GM12864 (cell line): ENCODE measurements at regions not wholly inside any gene's neighbourhood (a gene's known extent, or its start where the extent isn't known, plus 50 kb on each side); places are given as distances from the start of the nearest gene placed in this dataset.

ENCODE experiments used
- DNase-seq: peaks from one replicate; pipeline ENCODE4 v3.0.0-alpha.2; 2011; ENCODE audit warnings: low read depth
- H3K4me3 ChIP-seq: 2 replicates; pipeline ENCODE4 v1.5.1; 2011; ENCODE audit warnings: mild to moderate bottlenecking, low read depth, low read length, control low read depth
- CTCF ChIP-seq: IDR thresholded peaks from 2 replicates; pipeline ENCODE4 v1.5.1; 2011; ENCODE audit warnings: low read depth, mild to moderate bottlenecking, moderate library complexity, low read length, control low read depth, inconsistent platforms; ENCODE audit errors: missing control alignments

DNA sequence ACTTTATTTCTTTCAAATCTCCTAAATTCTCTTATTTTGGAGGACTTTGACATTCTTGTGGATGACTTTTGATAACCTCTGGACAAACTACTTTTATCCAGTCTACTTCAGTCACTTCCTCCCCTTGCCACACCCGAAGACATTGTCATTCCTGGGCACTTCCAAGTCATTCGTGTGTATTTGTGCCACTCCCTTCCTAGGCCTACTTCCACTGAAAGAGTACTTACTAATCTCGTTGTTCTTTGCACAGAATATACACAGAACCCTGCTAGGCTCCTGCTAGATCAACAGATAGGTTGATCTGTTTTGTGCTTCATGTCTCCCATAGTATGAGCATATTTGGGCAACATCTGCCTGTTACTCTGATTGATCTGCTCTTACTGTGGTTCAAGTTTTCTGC, 355.4 kb downstream of the HGF start:
- DNase-seq, result no peak
- no peak for TF ChIP-seq CTCF
- no peak overlapping the region for H3K4me3 ChIP-seq

GRCh38 chr7:81410471-81411117, 359.3 kb downstream of the HGF start:
- no peak for TF ChIP-seq CTCF
- DNase-seq, result no peak
- no peak overlapping the region for H3K4me3 ChIP-seq

DNA sequence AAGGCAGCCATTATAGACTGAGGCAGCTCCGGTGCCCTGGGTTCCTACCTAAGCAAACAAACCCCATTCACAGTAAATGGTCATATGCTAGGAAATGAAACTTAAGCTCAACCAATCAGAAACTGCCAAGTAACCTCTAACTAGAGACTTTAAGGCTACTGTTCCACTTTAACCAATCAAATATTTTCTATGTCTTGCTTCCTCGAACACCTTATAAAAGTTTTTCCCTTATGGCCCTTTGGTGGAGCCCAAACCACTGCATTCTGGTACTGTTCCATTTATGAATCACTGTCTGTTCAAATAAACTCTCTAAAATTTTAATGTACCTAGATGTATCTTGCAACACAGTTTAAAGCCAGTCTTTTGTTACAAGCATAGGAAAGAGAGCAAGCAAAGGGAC, 361.1 kb downstream of the HGF start:
- DNase-seq, result no peak
- no peak for TF ChIP-seq CTCF
- no peak overlapping the region for H3K4me3 ChIP-seq

DNA sequence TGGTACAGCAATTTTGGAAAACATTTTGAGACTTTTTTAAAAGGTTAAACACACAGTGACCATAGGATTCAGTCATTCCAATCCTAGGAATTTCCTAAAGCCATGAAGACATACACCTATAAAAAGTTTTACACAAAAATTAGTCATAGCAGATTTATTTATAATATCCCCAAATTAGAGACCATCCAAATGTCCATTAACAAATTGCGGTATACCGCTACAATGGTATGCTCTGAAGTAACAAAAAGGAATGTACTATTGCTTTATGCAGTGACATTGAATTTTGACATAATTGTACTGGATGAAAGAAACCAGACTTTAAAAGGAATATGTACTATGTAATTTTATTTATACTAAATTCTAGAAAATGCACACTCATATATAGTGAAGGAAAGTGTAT, 362.8 kb downstream of the HGF start:
- no peak overlapping the region for H3K4me3 ChIP-seq
- TF ChIP-seq CTCF, result no peak
- DNase-seq, result no peak

GRCh38 chr7:81404669-81405068, 365.2 kb downstream of the HGF start:
- no peak overlapping the region for H3K4me3 ChIP-seq
- no peak for TF ChIP-seq CTCF
- DNase-seq, result no peak

DNA sequence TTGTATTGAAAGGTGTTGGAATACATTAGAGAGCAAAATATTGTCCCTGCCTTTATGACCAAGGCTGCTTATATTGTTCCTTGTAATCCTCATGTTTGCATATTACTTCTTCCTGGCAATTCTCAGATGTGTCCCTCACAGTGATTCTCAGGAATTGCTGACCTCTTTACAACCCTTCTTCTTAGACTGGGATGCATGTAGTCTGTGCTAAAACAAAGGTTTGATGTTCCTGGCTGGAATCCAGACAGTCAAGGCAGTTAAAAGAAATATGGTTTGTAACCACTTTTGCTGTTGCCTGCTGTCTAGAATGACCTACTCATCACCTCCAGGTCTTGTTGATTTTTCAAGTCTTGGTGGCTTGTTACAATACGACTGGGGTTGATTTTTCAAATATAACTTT, 367.6 kb downstream of the HGF start:
- H3K4me3 ChIP-seq, result no peak overlapping the region
- no peak for TF ChIP-seq CTCF
- DNase-seq, result no peak

- DNase-seq, result no peak
- no peak for TF ChIP-seq CTCF
- H3K4me3 ChIP-seq, result no peak overlapping the region
Observed at GRCh38 chr7:81399471-81399870, 370.4 kb downstream of the HGF start.
